ENCODE measurements at regions not wholly inside any gene's neighbourhood (a gene's known extent, or its start where the extent isn't known, plus 50 kb on each side); places are given as distances from the start of the nearest gene placed in this dataset.
"Not testable (repeated sequence)": the region's sequence is repeated elsewhere in the genome, so short reads cannot be mapped to it uniquely, and the experiment has no call there.

GRCh38 chr6:14300189-14300588 is 182.6 kb downstream of the CD83 start:
- not testable (repeated sequence) for DNase-seq

- DNase-seq: not testable (repeated sequence)
Observed at GRCh38 chr6:14300721-14301120, 183.1 kb downstream of the CD83 start.

- DNase-seq: not testable (repeated sequence)
Observed at GRCh38 chr6:14301477-14301876, 183.9 kb downstream of the CD83 start.

- DNase-seq: no peak
Observed at GRCh38 chr6:14305131-14305530, 187.6 kb downstream of the CD83 start.

GRCh38 chr6:14305624-14306023 is 188.1 kb downstream of the CD83 start:
- no peak for DNase-seq

GRCh38 chr6:14306151-14306906 is 188.8 kb downstream of the CD83 start:
- DNase-seq: no peak

- peak; percentile 85 for DNase-seq
Observed at GRCh38 chr6:14309516-14309915, 191.9 kb downstream of the CD83 start.

- DNase-seq: peak; percentile 75
Observed at GRCh38 chr6:14309951-14310445, 192.4 kb downstream of the CD83 start.

GRCh38 chr6:14310960-14311359 is 193.4 kb downstream of the CD83 start:
- no peak for DNase-seq

GRCh38 chr6:14312587-14312986 is 195.0 kb downstream of the CD83 start:
- no peak for DNase-seq

GRCh38 chr6:14313248-14313647 is 195.7 kb downstream of the CD83 start:
- no peak for DNase-seq

GRCh38 chr6:14315353-14315752 is 197.8 kb downstream of the CD83 start:
- no peak for DNase-seq

GRCh38 chr6:14316651-14317386 is 199.2 kb downstream of the CD83 start:
- peak; percentile 67 for DNase-seq

- DNase-seq: no peak
Observed at GRCh38 chr6:14317387-14317970, 199.9 kb downstream of the CD83 start.

- DNase-seq: no peak
Observed at GRCh38 chr6:14320332-14320731, 202.8 kb downstream of the CD83 start.

- DNase-seq: peak; percentile 49
Observed at GRCh38 chr6:14321992-14322772, 204.6 kb downstream of the CD83 start.

GRCh38 chr6:14322841-14323240 is 205.3 kb downstream of the CD83 start:
- no peak for DNase-seq

GRCh38 chr6:14326774-14327173 is 209.2 kb downstream of the CD83 start:
- no peak for DNase-seq

GRCh38 chr6:14328163-14328562 is 210.6 kb downstream of the CD83 start:
- no peak for DNase-seq

GRCh38 chr6:14333556-14334305 is 216.2 kb downstream of the CD83 start:
- DNase-seq: no peak

GRCh38 chr6:14335071-14335470 is 217.5 kb downstream of the CD83 start:
- DNase-seq: no peak

GRCh38 chr6:14337152-14337551 is 219.6 kb downstream of the CD83 start:
- no peak for DNase-seq
